ENCODE measurements at regions not wholly inside any gene's neighbourhood (a gene's known extent, or its start where the extent isn't known, plus 50 kb on each side); places are given as distances from the start of the nearest gene placed in this dataset.

DNA sequence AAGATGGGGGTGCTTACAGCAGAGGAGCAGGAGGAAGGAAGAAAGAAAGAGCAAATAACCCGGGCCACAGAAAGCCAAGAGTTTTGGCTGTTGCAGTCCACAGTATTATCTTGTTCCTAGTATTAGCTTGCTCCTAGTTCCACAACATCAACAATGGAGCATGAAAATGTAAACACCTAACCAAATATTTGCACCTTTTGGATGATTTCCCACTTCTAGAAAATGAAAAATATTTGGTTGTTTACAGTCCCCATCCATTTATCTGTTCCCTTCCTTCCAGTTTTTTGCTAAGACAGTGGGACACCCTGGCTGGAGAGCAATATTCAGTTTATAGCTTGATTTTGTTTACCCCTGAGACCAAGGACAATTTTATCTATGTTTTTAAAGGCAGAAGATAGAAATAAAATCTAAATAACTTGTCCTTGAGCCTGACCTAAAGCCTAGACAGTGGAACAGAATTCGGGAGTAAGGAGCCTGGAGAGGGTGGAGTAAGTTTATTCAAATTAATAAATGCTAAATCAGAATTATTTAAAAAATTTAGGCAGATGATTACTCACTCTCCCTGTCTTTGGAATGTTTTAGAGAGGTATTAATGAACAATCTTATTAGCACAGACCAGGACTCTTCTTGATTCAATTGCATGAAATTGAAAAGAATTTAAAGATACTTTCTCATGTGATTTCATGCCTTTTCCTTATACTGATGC, 51.6 kb downstream of the RESF1 start:
- Mint-ChIP-seq H3K27ac (no peak overlapping the region), H3K9me3 (no peaks in the 10 kb centered on the region), H3K4me1 (peaks cover 6 to 7% of the 10 kb centered on the region in 2 donors), H3K36me3 (no peaks in the 10 kb centered on the region), H3K4me3 (no peak overlapping the region), H3K27me3 (ENCODE audit: low read depth in 2 of 2) (no peaks in the 10 kb centered on the region)
- no peak overlapping the region for H3K27ac ChIP-seq (ENCODE audit: low read length)
- H3K36me3 ChIP-seq (ENCODE audit: control insufficient read depth, insufficient read depth, low read length) = no peaks in the 10 kb centered on the region
- no peaks in the 10 kb centered on the region for H3K27me3 ChIP-seq (ENCODE audit: control insufficient read depth, insufficient read depth, low read length)
- no peak overlapping the region for H3K4me3 ChIP-seq (ENCODE audit: low read length)
- DNase-seq (no peak), ATAC-seq (no peak)
- no peaks in the 10 kb centered on the region for H3K4me1 ChIP-seq (ENCODE audit: control insufficient read depth, insufficient read depth, low read length)
- 38% methylated on average over 1 of the region's 2 CpGs for WGBS (ENCODE audit: insufficient coverage)
- intact Hi-C loops (cut with micrococcal nuclease) = no loop called here
- TF ChIP-seq CTCF (IDR thresholded peaks at IDR 0.05) = no peak
- no peaks in the 10 kb centered on the region for H3K9me3 ChIP-seq (ENCODE audit: control insufficient read depth, insufficient read depth, low read length)

DNA sequence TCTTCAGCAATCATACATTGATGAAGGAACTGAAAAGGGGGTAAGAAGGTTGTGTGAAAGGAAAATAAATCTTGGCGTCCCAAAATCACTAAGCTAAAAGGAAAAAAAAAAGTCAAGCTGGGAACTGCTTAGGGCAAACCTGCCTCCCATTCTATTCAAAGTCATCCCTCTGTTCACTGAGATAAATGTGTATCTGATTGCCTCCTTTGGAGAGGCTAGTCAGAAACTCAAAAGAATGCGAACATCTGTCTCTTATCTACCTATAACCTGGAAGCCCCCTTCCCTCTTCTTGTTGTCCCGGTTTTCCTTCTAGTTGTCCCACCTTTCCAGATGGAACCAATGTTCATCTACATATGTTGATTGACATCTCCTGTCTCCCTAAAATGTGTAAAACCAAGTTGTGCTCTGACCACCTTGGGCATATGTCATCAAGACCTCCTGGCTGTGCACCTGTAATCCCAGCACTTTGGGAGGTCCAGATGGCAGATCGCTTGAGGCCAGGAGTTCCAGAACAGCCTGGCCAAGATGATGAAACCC, 53.1 kb downstream of the RESF1 start:
- Mint-ChIP-seq H3K27me3 (ENCODE audit: low read depth in 2 of 2) (no peaks in the 10 kb centered on the region), H3K9me3 (no peaks in the 10 kb centered on the region), H3K4me1 (peaks cover 6 to 7% of the 10 kb centered on the region in 2 donors), H3K4me3 (no peak overlapping the region), H3K27ac (no peak overlapping the region), H3K36me3 (no peaks in the 10 kb centered on the region)
- no peaks in the 10 kb centered on the region for H3K27me3 ChIP-seq (ENCODE audit: control insufficient read depth, insufficient read depth, low read length)
- no peak for TF ChIP-seq CTCF (IDR thresholded peaks at IDR 0.05)
- 97% methylated on average over 3 of the region's 4 CpGs for WGBS (ENCODE audit: insufficient coverage)
- DNase-seq (no peak), ATAC-seq (no peak)
- no peak overlapping the region for H3K27ac ChIP-seq (ENCODE audit: low read length)
- intact Hi-C loops (cut with micrococcal nuclease) = no loop called here
- no peaks in the 10 kb centered on the region for H3K4me1 ChIP-seq (ENCODE audit: control insufficient read depth, insufficient read depth, low read length)
- no peaks in the 10 kb centered on the region for H3K9me3 ChIP-seq (ENCODE audit: control insufficient read depth, insufficient read depth, low read length)
- H3K4me3 ChIP-seq (ENCODE audit: low read length) = no peak overlapping the region
- H3K36me3 ChIP-seq (ENCODE audit: control insufficient read depth, insufficient read depth, low read length) = no peaks in the 10 kb centered on the region

- H3K4me3 ChIP-seq (ENCODE audit: low read length) = no peak overlapping the region
- H3K27me3 Mint-ChIP-seq (ENCODE audit: low read depth in 2 of 2) = no peaks in the 10 kb centered on the region
- H3K4me1 Mint-ChIP-seq = peaks cover 6 to 7% of the 10 kb centered on the region in 2 donors
- H3K36me3 Mint-ChIP-seq = no peaks in the 10 kb centered on the region
- H3K9me3 ChIP-seq (ENCODE audit: control insufficient read depth, insufficient read depth, low read length) = no peaks in the 10 kb centered on the region
- peak in 1 of 3 donors; percentile 41 for ATAC-seq
- H3K27ac ChIP-seq (ENCODE audit: low read length) = no peak overlapping the region
- no peaks in the 10 kb centered on the region for H3K36me3 ChIP-seq (ENCODE audit: control insufficient read depth, insufficient read depth, low read length)
- H3K27me3 ChIP-seq (ENCODE audit: control insufficient read depth, insufficient read depth, low read length) = no peaks in the 10 kb centered on the region
- H3K9me3 Mint-ChIP-seq = no peaks in the 10 kb centered on the region
- H3K4me1 ChIP-seq (ENCODE audit: control insufficient read depth, insufficient read depth, low read length) = no peaks in the 10 kb centered on the region
- TF ChIP-seq CTCF (IDR thresholded peaks at IDR 0.05) = no peak
- 37% methylated on average over 4 of the region's 4 CpGs for WGBS (ENCODE audit: insufficient coverage)
- intact Hi-C loops (cut with micrococcal nuclease) = no loop called here
- no peak overlapping the region for H3K27ac Mint-ChIP-seq
- no peak overlapping the region for H3K4me3 Mint-ChIP-seq
- DNase-seq = no peak
Observed at GRCh38 chr12:32015036-32015435, 55.8 kb downstream of the RESF1 start.
